A549 (cell line): ENCODE measurements at regions not wholly inside any gene's neighbourhood (a gene's known extent, or its start where the extent isn't known, plus 50 kb on each side); places are given as distances from the start of the nearest gene placed in this dataset.

Experiments used
- ATAC-seq, 2 experiments: fragments of 200-7000 bp in 1 of 2; fragments of >200 bp in 1 of 2; cut with Nextera tagmentation in 1 of 2; cut with Tn5 transposase in 1 of 2; 3 replicates each; pipeline versions ENCODE4 v1.8.0 to v1.9.1; 2018 to 2020; ENCODE audit warnings: mild to moderate bottlenecking in 1 of 2, moderate library complexity in 1 of 2
- CTCF ChIA-PET: fragments of 300-600 bp; sonication (Branson Sonifier 250); formaldehyde crosslinking; extraction: SDS; loops from one replicate; lab custom pipeline; 2021; ENCODE audit warnings: antibody characterized with exemption, inconsistent platforms; lab: Yijun Ruan, JAX
- POLR2A ChIA-PET: fragments of 350-600 bp; formaldehyde crosslinking; extraction: SDS; loops from one replicate; lab custom pipeline; 2021; ENCODE audit warnings: antibody characterized with exemption, inconsistent platforms; lab: Yijun Ruan, JAX
- DNase-seq, 2 experiments: peaks; one replicate each; pipeline versions ENCODE4 v3.0.0 to v3.0.0-alpha.2; 2011 to 2016; ENCODE audit warnings: low read depth in 1 of 2, low spot score in 1 of 2
- FAIRE-seq: peaks from 2 replicates; lab custom pipeline; 2011; peaks lifted over from hg19 to GRCh38; lab: Jason Lieb, UNC
- H3K27ac ChIP-seq, 2 experiments: fragments of >200 bp; sonication (Bioruptor Twin); formaldehyde crosslinking; 3 replicates each; pipeline ENCODE4 v1.5.1; 2016 to 2017
- H3K4me1 ChIP-seq: fragments of >200 bp; sonication (Bioruptor Twin); formaldehyde crosslinking; 3 replicates; pipeline ENCODE4 v1.6.1; 2016
- H3K4me2 ChIP-seq: fragments of >200 bp; sonication (Bioruptor Twin); formaldehyde crosslinking; 3 replicates; pipeline ENCODE4 v1.6.1; 2016
- H3K4me3 ChIP-seq: fragments of >200 bp; sonication (Bioruptor Twin); formaldehyde crosslinking; 3 replicates; pipeline ENCODE4 v1.5.1; 2016
- H3K9me3 ChIP-seq: fragments of >200 bp; sonication (Bioruptor Twin); formaldehyde crosslinking; 3 replicates; pipeline ENCODE4 v1.6.1; 2016
- CBX8 ChIP-seq: fragments of 200-600 bp; sonication (generic); IDR thresholded peaks from 2 replicates; pipeline ENCODE4 v1.6.1; 2016
- CHD2 ChIP-seq: fragments of 150-350 bp; IDR thresholded peaks from 2 replicates; pipeline ENCODE4 v1.6.1; 2014; ENCODE audit warnings: low read length; ENCODE audit not compliant: partially characterized antibody
- EP300 ChIP-seq, 2 experiments: fragments of >200 bp; sonication (Bioruptor Twin); formaldehyde crosslinking; IDR thresholded peaks; 2 replicates in 1 of 2; 3 replicates in 1 of 2; pipeline ENCODE4 v1.6.1; 2016 to 2017
- ESRRA ChIP-seq: fragments of 150-350 bp; IDR thresholded peaks from 2 replicates; pipeline ENCODE4 v1.6.1; 2014; ENCODE audit warnings: mild to moderate bottlenecking, low read length, borderline replicate concordance
- KDM5A ChIP-seq: fragments of 200-600 bp; sonication (generic); IDR thresholded peaks from 2 replicates; pipeline ENCODE4 v1.6.1; 2016; ENCODE audit warnings: antibody characterized with exemption, mild to moderate bottlenecking
- MAFK ChIP-seq: fragments of 450-650 bp; IDR thresholded peaks from 2 replicates; pipeline ENCODE4 v1.6.1; 2014; ENCODE audit not compliant: partially characterized antibody
- PBX3 ChIP-seq: IDR thresholded peaks from 2 replicates; pipeline ENCODE4 v1.6.1; 2012
- RAD21 ChIP-seq, 2 experiments: fragments of >200 bp in 1 of 2; sonication (Bioruptor Twin) in 1 of 2; formaldehyde crosslinking in 1 of 2; IDR thresholded peaks in 1 of 2; conservative IDR thresholded peaks in 1 of 2; 2 replicates in 1 of 2; 3 replicates in 1 of 2; pipeline ENCODE4 v1.6.1; 2012 to 2018; ENCODE audit warnings: inconsistent platforms in 1 of 2
- WGBS: methylation state at CpG from one replicate; pipeline ENCODE4 v1.1.6; 2017; ENCODE audit errors: missing lambda C conversion rate; 5-methylcytosine and 5-hydroxymethylcytosine counted together
- TF ChIP-seq, protein P1 (sequence below): fragments of 250-450 bp; sonication (Bioruptor Pico); IDR thresholded peaks from 2 replicates; pipeline ENCODE4 v1.5.0; 2021; ENCODE audit warnings: mild to moderate bottlenecking, moderate library complexity, borderline replicate concordance

DNA sequence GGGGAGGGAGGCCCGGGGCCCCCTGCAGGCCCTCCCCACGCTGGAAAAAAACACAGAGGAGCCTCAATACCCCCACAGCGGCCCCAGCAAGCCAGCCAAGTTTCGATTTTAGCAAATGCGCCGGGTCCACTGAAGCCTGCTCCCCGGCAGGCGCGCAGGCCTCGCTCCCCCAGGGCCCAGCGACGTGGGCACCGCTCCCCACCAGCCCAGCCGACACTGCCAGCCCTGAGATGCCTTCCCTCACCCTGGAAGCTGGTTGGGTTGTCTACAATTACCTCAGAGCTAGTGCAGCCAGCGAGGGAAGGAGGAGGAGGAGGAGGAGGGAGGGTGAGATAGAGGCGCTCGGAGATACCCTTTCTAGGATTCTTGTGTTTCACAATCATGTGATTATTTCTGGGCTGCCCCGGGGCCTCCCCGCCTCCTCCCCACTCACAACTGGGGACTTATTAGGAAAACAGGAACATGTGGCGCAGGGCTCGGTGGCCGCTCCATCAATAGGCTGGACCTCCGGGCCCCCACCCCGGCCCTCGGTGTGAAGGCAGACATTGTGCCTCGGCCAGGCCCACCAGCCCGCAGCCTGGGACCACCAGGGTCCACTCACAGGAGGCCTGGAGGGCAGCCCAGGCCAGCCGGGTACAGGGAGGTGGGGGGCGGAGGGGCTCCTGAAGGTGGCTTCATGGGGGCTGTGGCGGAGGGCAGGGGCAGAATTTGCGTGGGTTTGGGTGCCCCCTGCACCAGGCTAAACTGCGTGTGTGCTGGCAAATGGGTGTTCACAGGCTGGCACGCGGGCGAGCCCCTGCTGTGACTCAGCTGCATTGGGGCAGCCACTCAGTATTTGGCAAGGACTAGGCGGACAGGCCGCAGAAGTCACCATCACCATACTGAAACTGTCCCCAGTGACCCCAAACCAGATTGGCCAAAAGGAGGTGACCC is 109.9 kb downstream of the NCOR2 start (continued):
- no peak for TF ChIP-seq PBX3
- TF ChIP-seq, protein P1, sequence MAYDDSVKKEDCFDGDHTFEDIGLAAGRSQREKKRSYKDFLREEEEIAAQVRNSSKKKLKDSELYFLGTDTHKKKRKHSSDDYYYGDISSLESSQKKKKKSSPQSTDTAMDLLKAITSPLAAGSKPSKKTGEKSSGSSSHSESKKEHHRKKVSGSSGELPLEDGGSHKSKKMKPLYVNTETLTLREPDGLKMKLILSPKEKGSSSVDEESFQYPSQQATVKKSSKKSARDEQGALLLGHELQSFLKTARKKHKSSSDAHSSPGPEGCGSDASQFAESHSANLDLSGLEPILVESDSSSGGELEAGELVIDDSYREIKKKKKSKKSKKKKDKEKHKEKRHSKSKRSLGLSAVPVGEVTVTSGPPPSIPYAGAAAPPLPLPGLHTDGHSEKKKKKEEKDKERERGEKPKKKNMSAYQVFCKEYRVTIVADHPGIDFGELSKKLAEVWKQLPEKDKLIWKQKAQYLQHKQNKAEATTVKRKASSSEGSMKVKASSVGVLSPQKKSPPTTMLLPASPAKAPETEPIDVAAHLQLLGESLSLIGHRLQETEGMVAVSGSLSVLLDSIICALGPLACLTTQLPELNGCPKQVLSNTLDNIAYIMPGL (CRISPR knock-in tag), result no peak

DNA sequence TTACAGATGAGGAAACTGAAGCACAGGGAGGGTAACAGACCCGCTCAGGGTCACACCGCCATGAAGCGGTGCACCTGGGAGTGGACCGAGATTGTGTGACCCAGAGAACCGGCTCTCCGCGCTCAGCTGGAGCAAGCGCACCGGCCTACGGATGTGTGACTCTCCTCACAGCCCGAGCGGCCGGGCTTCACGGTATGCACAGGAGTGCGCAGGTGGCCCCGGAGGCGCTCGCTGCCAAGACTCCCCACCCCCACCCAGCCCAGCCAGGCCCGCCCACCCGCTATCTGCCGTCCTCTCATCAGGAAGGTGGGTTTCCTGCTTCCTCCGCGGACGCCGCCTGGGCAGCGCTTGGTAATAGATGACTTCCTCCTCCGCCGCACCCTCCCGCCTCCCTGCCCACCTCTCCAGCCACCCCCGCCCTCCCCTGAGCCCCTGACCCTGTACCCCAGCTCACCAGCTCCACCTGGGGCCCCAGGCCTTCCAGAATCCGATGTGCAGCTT is 110.7 kb downstream of the NCOR2 start:
- Histone ChIP-seq H3K4me3 (no peak overlapping the region), H3K9me3 (no peaks in the 10 kb centered on the region), H3K4me2 (no peak overlapping the region), H3K27ac (no peak overlapping the region), H3K4me1 (peaks cover 44% of the 10 kb centered on the region)
- TF ChIP-seq EP300 (IDR thresholded peaks at IDR 0.05) (no peak), RAD21 (conservative IDR thresholded peaks at IDR 0.05 in 1 of 2, IDR thresholded peaks at IDR 0.05 in 1 of 2) (no peak)
- DNase-seq (no peak), FAIRE-seq (no peak), ATAC-seq (no peak)
- WGBS, result 96% methylated on average over 15 of the region's 31 CpGs
- ChIA-PET CTCF (no interaction called here), POLR2A (no interaction called here)

GRCh38 chr12:124456133-124456651 is 111.2 kb downstream of the NCOR2 start:
- TF ChIP-seq CBX8 (no peak), MAFK (peak; percentile 27), CHD2 (no peak)
- POLR2A ChIA-PET, result no interaction called here

DNA sequence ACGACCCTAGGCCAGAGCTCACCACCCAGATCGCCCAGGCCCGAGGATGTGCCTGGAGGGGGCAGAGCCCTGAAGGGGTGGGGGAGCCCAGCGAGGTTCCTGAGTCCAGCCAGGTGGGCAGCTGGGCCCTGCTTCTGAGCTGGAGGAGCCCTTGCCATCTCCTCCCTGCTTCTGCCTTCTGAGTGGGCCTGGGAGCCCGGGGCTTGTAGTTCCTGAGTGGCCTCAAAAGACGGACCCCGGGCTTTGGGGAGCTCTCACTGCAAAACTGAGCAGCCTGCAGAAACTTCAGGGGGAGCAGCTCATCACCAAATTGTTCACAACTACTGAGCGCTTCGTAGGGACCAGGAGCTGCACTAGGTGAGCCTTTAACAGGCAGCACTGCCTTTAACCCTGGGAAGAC is 112.1 kb downstream of the NCOR2 start:
- CTCF ChIA-PET, result interaction anchor here (1.0 to 2.0 kb wide), 2 partner anchors 302 to 309 kb away, joined by 3 to 4 read pairs; no protein-coding TSS in a partner anchor
- H3K4me3 ChIP-seq, result no peak overlapping the region
- H3K27ac ChIP-seq, result no peak overlapping the region
- DNase-seq (no peak), ATAC-seq (no peak), FAIRE-seq (no peak)
- POLR2A ChIA-PET, result no interaction called here
- WGBS, result 94% methylated on average over 7 of the region's 9 CpGs
- no peak for TF ChIP-seq ESRRA
- TF ChIP-seq KDM5A, result no peak
- TF ChIP-seq, protein P1 (CRISPR knock-in tag), result no peak
- no peaks in the 10 kb centered on the region for H3K9me3 ChIP-seq
- peaks cover 48% of the 10 kb centered on the region for H3K4me1 ChIP-seq
- no peak overlapping the region for H3K4me2 ChIP-seq

More at GRCh38 chr12:124456133-124456651, 111.2 kb downstream of the NCOR2 start:
- Histone ChIP-seq H3K27ac (no peak overlapping the region), H3K4me3 (no peak overlapping the region), H3K4me2 (no peak overlapping the region), H3K9me3 (no peaks in the 10 kb centered on the region), H3K4me1 (peaks cover 48% of the 10 kb centered on the region)
- DNase-seq (no peak), ATAC-seq (no peak), FAIRE-seq (no peak)
- WGBS, result 91% methylated on average over 12 of the region's 12 CpGs
- CTCF ChIA-PET, result interaction anchor here (1.0 kb wide), 1 partner anchor 301 kb away, joined by 3 read pairs; no protein-coding TSS in a partner anchor
